ENCODE measurements at regions not wholly inside any gene's neighbourhood (a gene's known extent, or its start where the extent isn't known, plus 50 kb on each side); places are given as distances from the start of the nearest gene placed in this dataset.
A peak's percentile ranks its signal among the peaks of the same experiment; 100 is the strongest.
"Not testable (repeated sequence)": the region's sequence is repeated elsewhere in the genome, so short reads cannot be mapped to it uniquely, and the experiment has no call there.

DNA sequence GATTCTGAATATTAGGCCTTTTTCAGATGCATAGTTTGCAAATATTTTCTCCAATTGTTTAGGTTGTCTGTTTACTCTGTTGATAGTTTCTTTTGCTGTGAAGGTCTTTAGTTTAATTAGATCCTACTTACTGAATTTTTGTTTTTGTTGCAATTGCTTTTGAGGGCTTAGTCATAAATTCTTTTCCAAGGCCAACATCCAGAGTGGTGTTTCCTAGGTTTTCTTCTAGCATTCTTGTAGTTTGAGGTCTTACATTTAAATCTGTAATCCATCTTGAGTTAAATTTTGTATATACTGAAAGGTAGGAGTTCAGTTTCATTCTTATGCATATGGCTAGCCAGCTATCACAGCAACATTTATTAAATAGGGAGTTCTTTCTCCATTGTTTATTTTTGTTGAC lies 404.8 kb downstream of the LNPK start:
- Mint-ChIP-seq H3K27me3 (ENCODE audit: insufficient read depth, unreplicated experiment) (no peaks in the 10 kb centered on the region), H3K9me3 (ENCODE audit: unreplicated experiment) (no peaks in the 10 kb centered on the region), H3K4me1 (ENCODE audit: low read depth, unreplicated experiment) (peaks cover 8% of the 10 kb centered on the region), H3K4me3 (ENCODE audit: unreplicated experiment) (no peak overlapping the region), H3K36me3 (ENCODE audit: insufficient read depth, unreplicated experiment) (no peaks in the 10 kb centered on the region), H3K27ac (ENCODE audit: unreplicated experiment) (no peak overlapping the region)
- Histone ChIP-seq H3K4me3 (ENCODE audit: low read depth, low read length) (no peak overlapping the region), H3K27me3 (replicated peaks; ENCODE audit: control insufficient read depth, insufficient read depth, low read length) (no peaks in the 10 kb centered on the region), H3K9me3 (no peaks in the 10 kb centered on the region), H3K4me1 (peaks cover 39% of the 10 kb centered on the region), H3K36me3 (ENCODE audit: control insufficient read depth, insufficient read depth, low read length) (no peaks in the 10 kb centered on the region)
- no TSS peak for BruUV-seq (replicated peaks)
- TF ChIP-seq, protein P1, sequence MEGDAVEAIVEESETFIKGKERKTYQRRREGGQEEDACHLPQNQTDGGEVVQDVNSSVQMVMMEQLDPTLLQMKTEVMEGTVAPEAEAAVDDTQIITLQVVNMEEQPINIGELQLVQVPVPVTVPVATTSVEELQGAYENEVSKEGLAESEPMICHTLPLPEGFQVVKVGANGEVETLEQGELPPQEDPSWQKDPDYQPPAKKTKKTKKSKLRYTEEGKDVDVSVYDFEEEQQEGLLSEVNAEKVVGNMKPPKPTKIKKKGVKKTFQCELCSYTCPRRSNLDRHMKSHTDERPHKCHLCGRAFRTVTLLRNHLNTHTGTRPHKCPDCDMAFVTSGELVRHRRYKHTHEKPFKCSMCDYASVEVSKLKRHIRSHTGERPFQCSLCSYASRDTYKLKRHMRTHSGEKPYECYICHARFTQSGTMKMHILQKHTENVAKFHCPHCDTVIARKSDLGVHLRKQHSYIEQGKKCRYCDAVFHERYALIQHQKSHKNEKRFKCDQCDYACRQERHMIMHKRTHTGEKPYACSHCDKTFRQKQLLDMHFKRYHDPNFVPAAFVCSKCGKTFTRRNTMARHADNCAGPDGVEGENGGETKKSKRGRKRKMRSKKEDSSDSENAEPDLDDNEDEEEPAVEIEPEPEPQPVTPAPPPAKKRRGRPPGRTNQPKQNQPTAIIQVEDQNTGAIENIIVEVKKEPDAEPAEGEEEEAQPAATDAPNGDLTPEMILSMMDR (IDR thresholded peaks at IDR 0.05; ENCODE audit: insufficient read depth in 1 of 2, low read depth in 1 of 2, low read length in 1 of 2, severe bottlenecking in 1 of 2, unreplicated experiment in 1 of 2) = no peak
- ChIA-PET CTCF (no interaction called here), POLR2A (no interaction called here)
- intact Hi-C loops (cut with micrococcal nuclease; ENCODE audit: unreplicated experiment) = no loop called here
- DNase-seq = no peak

DNA sequence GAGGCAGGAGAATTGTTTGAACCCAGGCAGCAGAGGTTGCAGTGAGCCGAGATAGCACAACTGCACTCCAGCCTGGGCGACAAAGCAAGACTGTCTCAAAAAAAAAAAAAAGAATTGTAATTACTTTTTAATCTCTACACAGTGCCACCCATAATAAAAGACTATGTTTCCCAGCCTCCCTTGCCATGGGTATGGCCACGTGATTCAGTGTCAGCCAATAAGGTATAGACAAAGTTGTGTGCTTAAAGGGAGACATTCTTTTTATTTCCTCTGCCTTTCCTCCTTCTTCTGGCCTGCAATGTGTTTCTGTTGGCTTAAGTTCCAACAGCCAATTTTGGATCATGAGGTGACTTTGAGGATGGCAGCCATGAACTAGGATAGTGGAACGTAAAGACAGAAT lies 406.9 kb downstream of the LNPK start:
- Histone ChIP-seq H3K4me3 (ENCODE audit: low read depth, low read length) (peak overlapping the region; percentile 56), H3K4me1 (peaks cover 32% of the 10 kb centered on the region), H3K27me3 (replicated peaks; ENCODE audit: control insufficient read depth, insufficient read depth, low read length) (no peaks in the 10 kb centered on the region), H3K9me3 (no peaks in the 10 kb centered on the region), H3K36me3 (ENCODE audit: control insufficient read depth, insufficient read depth, low read length) (no peaks in the 10 kb centered on the region)
- Mint-ChIP-seq H3K4me1 (ENCODE audit: low read depth, unreplicated experiment) (peaks cover 8% of the 10 kb centered on the region), H3K4me3 (ENCODE audit: unreplicated experiment) (peak overlapping the region; percentile 97), H3K9me3 (ENCODE audit: unreplicated experiment) (no peaks in the 10 kb centered on the region), H3K36me3 (ENCODE audit: insufficient read depth, unreplicated experiment) (no peaks in the 10 kb centered on the region), H3K27me3 (ENCODE audit: insufficient read depth, unreplicated experiment) (no peaks in the 10 kb centered on the region), H3K27ac (ENCODE audit: unreplicated experiment) (no peak overlapping the region)
- ChIA-PET CTCF (no interaction called here), POLR2A (no interaction called here)
- intact Hi-C loops (cut with micrococcal nuclease; ENCODE audit: unreplicated experiment) = no loop called here
- no TSS peak for BruUV-seq (replicated peaks)
- no peak for DNase-seq
- TF ChIP-seq, protein P1 (IDR thresholded peaks at IDR 0.05; ENCODE audit: insufficient read depth in 1 of 2, low read depth in 1 of 2, low read length in 1 of 2, severe bottlenecking in 1 of 2, unreplicated experiment in 1 of 2) = no peak

DNA sequence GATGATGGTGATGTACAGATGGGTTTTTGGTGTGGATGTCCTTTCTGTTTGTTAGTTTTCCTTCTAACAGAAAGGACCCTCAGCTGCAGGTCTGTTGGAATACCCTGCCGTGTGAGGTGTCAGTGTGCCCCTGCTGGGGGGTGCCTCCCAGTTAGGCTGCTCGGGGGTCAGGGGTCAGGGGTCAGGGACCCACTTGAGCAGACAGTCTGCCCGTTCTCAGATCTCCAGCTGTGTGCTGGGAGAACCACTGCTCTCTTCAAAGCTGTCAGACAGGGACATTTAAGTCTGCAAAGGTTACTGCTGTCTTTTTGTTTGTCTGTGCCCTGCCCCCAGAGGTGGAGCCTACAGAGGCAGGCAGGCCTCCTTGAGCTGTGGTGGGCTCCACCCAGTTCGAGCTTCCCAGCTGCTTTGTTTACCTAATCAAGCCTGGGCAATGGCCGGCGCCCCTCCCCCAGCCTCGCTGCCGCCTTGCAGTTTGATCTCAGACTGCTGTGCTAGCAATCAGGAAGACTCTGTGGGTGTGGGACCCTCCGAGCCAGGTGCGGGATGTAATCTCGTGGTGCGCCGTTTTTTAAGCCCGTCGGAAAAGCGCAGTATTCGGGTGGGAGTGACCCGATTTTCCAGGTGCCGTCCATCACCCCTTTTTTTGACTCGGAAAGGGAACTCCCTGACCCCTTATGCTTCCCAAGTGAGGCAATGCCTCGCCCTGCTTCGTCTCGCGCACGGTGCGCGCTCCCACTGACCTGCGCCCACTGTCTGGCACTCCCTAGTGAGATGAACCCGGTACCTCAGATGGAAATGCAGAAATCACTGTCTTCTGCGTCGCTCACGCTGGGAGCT lies 408.2 kb downstream of the LNPK start:
- H3K4me1 Mint-ChIP-seq (ENCODE audit: low read depth, unreplicated experiment); H3K9me3 Mint-ChIP-seq (ENCODE audit: unreplicated experiment); H3K27me3 ChIP-seq (replicated peaks; ENCODE audit: control insufficient read depth, insufficient read depth, low read length); H3K36me3 Mint-ChIP-seq (ENCODE audit: insufficient read depth, unreplicated experiment); H3K36me3 ChIP-seq (ENCODE audit: control insufficient read depth, insufficient read depth, low read length); H3K9me3 ChIP-seq; H3K27me3 Mint-ChIP-seq (ENCODE audit: insufficient read depth, unreplicated experiment): not testable (repeated sequence)
- Histone ChIP-seq H3K4me1 (0 out of 2 replicates have a peak, but pooled peaks cover 20% of the 10 kb centered on the region), H3K4me3 (ENCODE audit: low read depth, low read length) (peak overlapping the region; percentile 56)
- intact Hi-C loops (cut with micrococcal nuclease; ENCODE audit: unreplicated experiment) = loop anchor here (1.0 kb wide), 1 partner anchor 12 kb away; no protein-coding TSS in a partner anchor
- H3K27ac Mint-ChIP-seq (ENCODE audit: unreplicated experiment) = peak overlapping the region; percentile 99
- ChIA-PET CTCF (interaction anchor here (0.6 to 1.0 kb wide), 2 partner anchors 12 to 1451 kb away, joined by 3 read pairs; no protein-coding TSS in a partner anchor), POLR2A (interaction anchor here (0.6 kb wide), 1 partner anchor 26 kb away, joined by 4 read pairs; no protein-coding TSS in a partner anchor)
- peak overlapping the region; percentile 97 for H3K4me3 Mint-ChIP-seq (ENCODE audit: unreplicated experiment)
- BruUV-seq (replicated peaks) = TSS peak; percentile 35
- peak; percentile 72 to 77 for DNase-seq

DNA sequence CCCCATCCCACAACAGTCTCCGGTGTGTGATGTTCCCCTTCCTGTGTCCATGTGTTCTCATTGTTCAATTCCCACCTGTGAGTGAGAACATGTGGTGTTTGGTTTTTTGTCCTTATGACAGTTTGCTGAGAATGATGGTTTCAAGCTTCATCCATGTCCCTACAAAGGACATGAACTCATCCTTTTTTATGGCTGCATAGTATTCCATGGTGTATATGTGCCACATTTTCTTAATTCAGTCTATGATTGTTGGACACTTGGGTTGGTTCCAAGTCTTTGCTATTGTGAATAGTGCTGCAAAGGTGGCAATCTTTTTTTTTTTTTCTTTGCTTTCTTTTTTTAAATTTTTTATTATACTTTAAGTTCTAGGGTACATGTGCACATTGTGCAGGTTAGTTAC lies 406.7 kb upstream of the ATP5MC3 start:
- H3K36me3 ChIP-seq (ENCODE audit: control insufficient read depth, insufficient read depth, low read length); H3K27ac Mint-ChIP-seq (ENCODE audit: unreplicated experiment); H3K36me3 Mint-ChIP-seq (ENCODE audit: insufficient read depth, unreplicated experiment); H3K4me1 ChIP-seq; H3K4me3 ChIP-seq (ENCODE audit: low read depth, low read length); CTCF ChIA-PET; BruUV-seq (replicated peaks); intact Hi-C loops (cut with micrococcal nuclease; ENCODE audit: unreplicated experiment); H3K4me1 Mint-ChIP-seq (ENCODE audit: low read depth, unreplicated experiment); POLR2A ChIA-PET; H3K27me3 ChIP-seq (replicated peaks; ENCODE audit: control insufficient read depth, insufficient read depth, low read length); H3K9me3 ChIP-seq; H3K27me3 Mint-ChIP-seq (ENCODE audit: insufficient read depth, unreplicated experiment); H3K9me3 Mint-ChIP-seq (ENCODE audit: unreplicated experiment); DNase-seq; H3K4me3 Mint-ChIP-seq (ENCODE audit: unreplicated experiment): not testable (repeated sequence)

Data from Caco-2 (cell line).